K562 (cell line): ENCODE measurements at regions not wholly inside any gene's neighbourhood (a gene's known extent, or its start where the extent isn't known, plus 50 kb on each side); places are given as distances from the start of the nearest gene placed in this dataset.

Experiments
- ATAC-seq: fragments of 200-7000 bp; cut with Tn5 transposase; 3 replicates; pipeline ENCODE4 v1.9.1; 2020; ENCODE audit warnings: moderate library complexity
- BruUV-seq: library from RNA; stranded (reverse); fragments of 400-500 nt; replicated peaks from 2 replicates; lab custom pipeline; 2021; lab: Mats Ljungman, UMichigan
- CTCF ChIA-PET: fragments of 300-600 bp; formaldehyde crosslinking; extraction: SDS; loops from one replicate; lab custom pipeline; 2021; ENCODE audit warnings: low intra/inter-chr PET ratio; lab: Yijun Ruan, JAX
- POLR2A ChIA-PET: fragments of 300-600, 350-650 bp; sonication (Branson Sonifier 250); formaldehyde crosslinking; extraction: SDS; loops from one replicate; lab custom pipeline; 2021; ENCODE audit warnings: antibody characterized with exemption, inconsistent platforms; lab: Yijun Ruan, JAX
- DNase-seq, 4 experiments: peaks; one replicate each; pipeline versions ENCODE4 v3.0.0 to v3.0.0-alpha.2; 2011 to 2018; ENCODE audit warnings: low spot score in 3 of 4, mixed read lengths in 3 of 4; ENCODE audit errors: extremely low read depth in 1 of 4
- FAIRE-seq: peaks from 2 replicates; lab custom pipeline; 2011; peaks lifted over from hg19 to GRCh38; lab: Jason Lieb, UNC
- H2AFZ ChIP-seq: 2 replicates; pipeline ENCODE4 v1.6.0; 2011; ENCODE audit warnings: low read depth, low read length, control low read depth, inconsistent platforms
- H3K27ac ChIP-seq: fragments of 200-600 bp; 3 replicates; pipeline ENCODE4 v1.8.0; 2011; ENCODE audit warnings: low read depth, mild to moderate bottlenecking, control low read depth, inconsistent platforms, low read length, moderate library complexity, mixed read lengths; ENCODE audit errors: extremely low read depth
- H3K27me3 ChIP-seq, 2 experiments: fragments of 300-600 bp in 1 of 2; 2 replicates in 1 of 2; 3 replicates in 1 of 2; pipeline versions ENCODE4 v1.6.0 to v1.8.0; 2011; ENCODE audit warnings: inconsistent platforms in 2 of 2, low read length in 2 of 2, mild to moderate bottlenecking in 1 of 2, mixed read lengths in 1 of 2, moderate library complexity in 1 of 2; ENCODE audit not compliant: control insufficient read depth in 2 of 2, insufficient read depth in 2 of 2
- H3K36me3 ChIP-seq: fragments of 300-600 bp; 3 replicates; pipeline ENCODE4 v1.8.0; 2011; ENCODE audit warnings: mild to moderate bottlenecking, low read length, inconsistent platforms; ENCODE audit not compliant: control insufficient read depth, insufficient read depth
- H3K4me1 ChIP-seq, 2 experiments: fragments of 200-600 bp in 1 of 2; replicated peaks in 1 of 2; 2 replicates in 1 of 2; 3 replicates in 1 of 2; pipeline versions ENCODE4 v1.5.1 to v1.8.0; 2011; ENCODE audit warnings: inconsistent platforms in 2 of 2, low read length in 2 of 2, mild to moderate bottlenecking in 1 of 2, mixed read lengths in 1 of 2, moderate library complexity in 1 of 2; ENCODE audit not compliant: control insufficient read depth in 2 of 2, insufficient read depth in 2 of 2
- H3K4me2 ChIP-seq: 2 replicates; pipeline ENCODE4 v1.6.1; 2011; ENCODE audit warnings: low read length, control low read depth, inconsistent platforms, mixed read lengths; ENCODE audit not compliant: insufficient read depth
- H3K4me3 ChIP-seq: fragments of 200-600 bp; sonication (generic), shearing (Covaris generic); 2 replicates; pipeline ENCODE4 v1.5.1; 2016; ENCODE audit warnings: control low read depth, inconsistent platforms
- H3K79me2 ChIP-seq: fragments of 200-600 bp; 3 replicates; pipeline ENCODE4 v1.8.0; 2011; ENCODE audit warnings: low read length, inconsistent platforms; ENCODE audit not compliant: control insufficient read depth, insufficient read depth
- H3K9ac ChIP-seq, 2 experiments: 2 replicates each; pipeline versions ENCODE4 v1.6.0 to v1.6.1; 2011; ENCODE audit warnings: low read depth in 2 of 2, low read length in 2 of 2, control low read depth in 1 of 2, inconsistent platforms in 1 of 2, mild to moderate bottlenecking in 1 of 2, mixed read lengths in 1 of 2; ENCODE audit not compliant: insufficient read depth in 1 of 2
- H3K9me1 ChIP-seq: one replicate; pipeline ENCODE4 v1.6.0; 2011; ENCODE audit warnings: inconsistent platforms, mild to moderate bottlenecking, low read length, moderate library complexity; ENCODE audit not compliant: control insufficient read depth, insufficient read depth
- H3K9me3 ChIP-seq: replicated peaks from 2 replicates; pipeline ENCODE4 v1.5.1; 2011; ENCODE audit warnings: low read depth, low read length, inconsistent platforms; ENCODE audit not compliant: control insufficient read depth, insufficient read depth
- H4K20me1 ChIP-seq: replicated peaks from 2 replicates; pipeline ENCODE4 v1.6.1; 2011; ENCODE audit warnings: low read length, inconsistent platforms, mixed read lengths; ENCODE audit not compliant: control insufficient read depth, insufficient read depth
- CLOCK ChIP-seq: fragments of 250-450 bp; sonication (Bioruptor Pico); IDR thresholded peaks from 2 replicates; pipeline ENCODE4 v1.4.0; 2020; ENCODE audit warnings: mild to moderate bottlenecking, moderate library complexity, borderline replicate concordance
- FOS ChIP-seq: IDR thresholded peaks from 3 replicates; pipeline ENCODE4 v1.6.1; 2011; ENCODE audit not compliant: insufficient read length; ENCODE audit errors: extremely low read depth
- FOXK1 ChIP-seq: sonication (generic); formaldehyde crosslinking; IDR thresholded peaks from 2 replicates; pipeline ENCODE4 v1.8.0; 2022; ENCODE audit warnings: missing genetic modification reagents, mild to moderate bottlenecking, borderline replicate concordance
- KLF10 ChIP-seq: fragments of 250-450 bp; sonication (Bioruptor Pico); IDR thresholded peaks from 2 replicates; pipeline ENCODE4 v1.6.1; 2021; ENCODE audit warnings: matching md5 sums
- MTA2 ChIP-seq: fragments of 450-650 bp; IDR thresholded peaks from 2 replicates; pipeline ENCODE4 v1.6.1; 2016; ENCODE audit warnings: low read depth
- NFRKB ChIP-seq: fragments of 450-650 bp; IDR thresholded peaks from 2 replicates; pipeline ENCODE4 v1.6.1; 2016; ENCODE audit warnings: low read depth
- PBX2 ChIP-seq, 2 experiments: IDR thresholded peaks in 1 of 2; conservative IDR thresholded peaks in 1 of 2; 2 replicates each; pipeline ENCODE4 v1.6.1; 2016; ENCODE audit warnings: low read depth in 2 of 2, mild to moderate bottlenecking in 1 of 2, missing compliant biosample characterization in 1 of 2, missing genetic modification characterization in 1 of 2, moderate library complexity in 1 of 2
- SRSF9 ChIP-seq: fragments of 200-400 bp; formaldehyde crosslinking; IDR thresholded peaks from 2 replicates; pipeline ENCODE4 v1.6.1; 2017; ENCODE audit warnings: low read depth, low read length, borderline replicate concordance
- TRIM24 ChIP-seq, 2 experiments: fragments of 450-650 bp; IDR thresholded peaks; 2 replicates each; pipeline ENCODE4 v1.6.1; 2016
- ZBTB2 ChIP-seq: fragments of 450-650 bp; IDR thresholded peaks from 2 replicates; pipeline ENCODE4 v1.6.1; 2016; ENCODE audit warnings: antibody characterized with exemption
- ZNF324 ChIP-seq: fragments of 250-450 bp; sonication (Bioruptor Pico); IDR thresholded peaks from 2 replicates; pipeline ENCODE4 v1.4.0; 2020; ENCODE audit warnings: mild to moderate bottlenecking
- WGBS: fragments of 100-300 bp; shearing (Covaris generic); methylation state at CpG from one replicate; pipeline ENCODE4 v1.1.6; 2016; ENCODE audit warnings: low coverage, mixed read lengths; ENCODE audit not compliant: insufficient coverage; ENCODE audit errors: missing lambda C conversion rate; 5-methylcytosine and 5-hydroxymethylcytosine counted together
- in situ Hi-C: fragments of 300-500 bp; cut with MboI; formaldehyde crosslinking; loops from 4 replicates; pipeline ENCODE4 v1.15.0; 2018; ENCODE audit warnings: inconsistent platforms, mixed read lengths
- intact Hi-C: fragments of 100-400 bp; cut with micrococcal nuclease; formaldehyde crosslinking; loops from 2 replicates; pipeline ENCODE4 v1.14.2; 2022
- TF ChIP-seq, protein P1 (sequence below): fragments of 200-400 bp; formaldehyde crosslinking; IDR thresholded peaks from 2 replicates; pipeline ENCODE4 v1.6.1; 2017; ENCODE audit warnings: mild to moderate bottlenecking, low read depth, low read length, moderate library complexity

- TF ChIP-seq, protein P1, sequence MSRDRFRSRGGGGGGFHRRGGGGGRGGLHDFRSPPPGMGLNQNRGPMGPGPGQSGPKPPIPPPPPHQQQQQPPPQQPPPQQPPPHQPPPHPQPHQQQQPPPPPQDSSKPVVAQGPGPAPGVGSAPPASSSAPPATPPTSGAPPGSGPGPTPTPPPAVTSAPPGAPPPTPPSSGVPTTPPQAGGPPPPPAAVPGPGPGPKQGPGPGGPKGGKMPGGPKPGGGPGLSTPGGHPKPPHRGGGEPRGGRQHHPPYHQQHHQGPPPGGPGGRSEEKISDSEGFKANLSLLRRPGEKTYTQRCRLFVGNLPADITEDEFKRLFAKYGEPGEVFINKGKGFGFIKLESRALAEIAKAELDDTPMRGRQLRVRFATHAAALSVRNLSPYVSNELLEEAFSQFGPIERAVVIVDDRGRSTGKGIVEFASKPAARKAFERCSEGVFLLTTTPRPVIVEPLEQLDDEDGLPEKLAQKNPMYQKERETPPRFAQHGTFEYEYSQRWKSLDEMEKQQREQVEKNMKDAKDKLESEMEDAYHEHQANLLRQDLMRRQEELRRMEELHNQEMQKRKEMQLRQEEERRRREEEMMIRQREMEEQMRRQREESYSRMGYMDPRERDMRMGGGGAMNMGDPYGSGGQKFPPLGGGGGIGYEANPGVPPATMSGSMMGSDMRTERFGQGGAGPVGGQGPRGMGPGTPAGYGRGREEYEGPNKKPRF, result no peak
- TF ChIP-seq PBX2 (CRISPR knock-in tag; IDR thresholded peaks at IDR 0.05; ENCODE audit: low read depth) (no peak), PBX2 (tag; conservative IDR thresholded peaks at IDR 0.05; ENCODE audit: low read depth) (no peak), FOS (no peak), KLF10 (CRISPR knock-in tag) (no peak)
- TF ChIP-seq, all 486 proteins: peak for 0
These were observed 822.7 kb upstream of the SEMA6D start (continued) for GRCh38 chr15:46894644-46895043.

GRCh38 chr15:46897266-46897665, 820.0 kb upstream of the SEMA6D start:
- H3K9me1 ChIP-seq, result no peaks in the 10 kb centered on the region
- H3K4me2 ChIP-seq, result no peak overlapping the region
- ATAC-seq (no peak), DNase-seq (no peak), FAIRE-seq (no peak)
- BruUV-seq, result no TSS peak
- H3K27ac ChIP-seq, result no peak overlapping the region
- no peak overlapping the region for H3K4me3 ChIP-seq
- ChIA-PET CTCF (no interaction called here), POLR2A (no interaction called here)
- WGBS, result 0% methylated on average over 1 of the region's 1 CpG
- no peaks in the 10 kb centered on the region for H3K27me3 ChIP-seq
- H4K20me1 ChIP-seq, result no peaks in the 10 kb centered on the region
- H3K4me1 ChIP-seq, result no peaks in the 10 kb centered on the region
- in situ Hi-C loops (no loop called here), intact Hi-C loops (no loop called here)
- H3K79me2 ChIP-seq, result no peaks in the 10 kb centered on the region
- H3K9ac ChIP-seq, result no peak overlapping the region
- no peaks in the 10 kb centered on the region for H3K36me3 ChIP-seq
- no peak overlapping the region for H2AFZ ChIP-seq
- H3K9me3 ChIP-seq, result 0 out of 2 replicates have a peak, but pooled peaks cover 2% of the 10 kb centered on the region
- TF ChIP-seq SRSF9, result no peak
- no peak for TF ChIP-seq ZBTB2
- no peak for TF ChIP-seq FOXK1 (CRISPR knock-in tag)
- TF ChIP-seq NFRKB, result no peak
- no peak for TF ChIP-seq CLOCK (CRISPR knock-in tag)
- no peak for TF ChIP-seq MTA2
- TF ChIP-seq ZNF324 (CRISPR knock-in tag), result no peak
- no peak for TF ChIP-seq TRIM24 (IDR thresholded peaks at IDR 0.05)
